Heart left ventricle (tissue), 13 donors: ENCODE measurements at regions not wholly inside any gene's neighbourhood (a gene's known extent, or its start where the extent isn't known, plus 50 kb on each side); places are given as distances from the start of the nearest gene placed in this dataset.

Experiments used
- CTCF ChIP-seq, 12 donors: fragments of 200-600 bp; sonication (generic) in 4 of 12; IDR thresholded peaks; one replicate each; pipeline versions ENCODE4 v1.5.0 to v1.8.0; 2018 to 2022; ENCODE audit warnings: antibody characterized with exemption in 12 of 12, mild to moderate bottlenecking in 5 of 12
- POLR2A ChIP-seq, 2 donors: fragments of 450-650 bp; IDR thresholded peaks; one replicate each; pipeline ENCODE4 v1.6.1; 2017; ENCODE audit warnings: antibody characterized with exemption in 2 of 2, mild to moderate bottlenecking in 2 of 2, moderate library complexity in 2 of 2
- donor health status: ischemic (EF 13 %, LVEDD 7.1; RV severe dilation, severe dysfunction).
- donor health status: DM: no; HTN: yes; CAD: no.
- donor health status: DM: no; HTN: no; CAD: no.
- donor health status: ischemic (EF 25% LVEDD 6.9; RV normal size, moderate dysfunction).
- donor health status: ischemic (EF 25% LVEDD 5.7; RV mildly dilated, moderate dysfunction).
- donor health status: ischemic (EF 35%, LVEDD 5.7; RV mildly dilated, moderate dysfunction).
- donor health status: nonischemic (EF 11% LVEDD 7.7; RV severe dilation, severe dysfunction).
- donor health status: DM: yes; HTN: yes; CAD: no.
- donor health status: PGD.
- donor health status: ischemic (EF 29% LVEDD 5.4; RV normal size, mild dysfunction).
- donor health status: nonischemic (EF 23%, LVEDD 6.1; RV moderate dilation, normal function).

- no peak for TF ChIP-seq POLR2A (IDR thresholded peaks at IDR 0.05)
- no peak for TF ChIP-seq CTCF (IDR thresholded peaks at IDR 0.05)
These were observed 196.7 kb downstream of the CTTN start for GRCh38 chr11:70595016-70595415.
